Endothelial cell (in vitro differentiated cells): ENCODE measurements at regions not wholly inside any gene's neighbourhood (a gene's known extent, or its start where the extent isn't known, plus 50 kb on each side); places are given as distances from the start of the nearest gene placed in this dataset.

Experiments
- DNase-seq: peaks from one replicate; pipeline ENCODE4 v3.0.0; 2021; ENCODE audit warnings: low spot score
- H3K27ac Mint-ChIP-seq: one replicate; pipeline ENCODE4 v1.8.0; 2021; ENCODE audit warnings: mixed read lengths, inconsistent platforms; ENCODE audit not compliant: unreplicated experiment
- H3K27me3 Mint-ChIP-seq: one replicate; pipeline ENCODE4 v1.8.0; 2021; ENCODE audit warnings: mild to moderate bottlenecking, moderate library complexity, mixed read lengths, inconsistent platforms; ENCODE audit not compliant: unreplicated experiment
- H3K36me3 Mint-ChIP-seq: one replicate; pipeline ENCODE4 v1.8.0; 2021; ENCODE audit warnings: mild to moderate bottlenecking, low read depth, mixed read lengths, inconsistent platforms; ENCODE audit not compliant: unreplicated experiment
- H3K4me1 Mint-ChIP-seq: one replicate; pipeline ENCODE4 v1.8.0; 2021; ENCODE audit warnings: mild to moderate bottlenecking, mixed read lengths, inconsistent platforms; ENCODE audit not compliant: unreplicated experiment
- H3K4me3 Mint-ChIP-seq: one replicate; pipeline ENCODE4 v1.8.0; 2021; ENCODE audit warnings: mild to moderate bottlenecking, mixed read lengths, inconsistent platforms; ENCODE audit not compliant: unreplicated experiment
- H3K9me3 Mint-ChIP-seq: one replicate; pipeline ENCODE4 v1.8.0; 2021; ENCODE audit warnings: mixed read lengths, inconsistent platforms; ENCODE audit not compliant: unreplicated experiment
- TF ChIP-seq, protein P1 (sequence below): fragments of 200-600 bp; sonication (generic); IDR thresholded peaks from one replicate; pipeline ENCODE4 v1.5.0; 2021; ENCODE audit warnings: antibody characterized with exemption; ENCODE audit not compliant: unreplicated experiment

DNA sequence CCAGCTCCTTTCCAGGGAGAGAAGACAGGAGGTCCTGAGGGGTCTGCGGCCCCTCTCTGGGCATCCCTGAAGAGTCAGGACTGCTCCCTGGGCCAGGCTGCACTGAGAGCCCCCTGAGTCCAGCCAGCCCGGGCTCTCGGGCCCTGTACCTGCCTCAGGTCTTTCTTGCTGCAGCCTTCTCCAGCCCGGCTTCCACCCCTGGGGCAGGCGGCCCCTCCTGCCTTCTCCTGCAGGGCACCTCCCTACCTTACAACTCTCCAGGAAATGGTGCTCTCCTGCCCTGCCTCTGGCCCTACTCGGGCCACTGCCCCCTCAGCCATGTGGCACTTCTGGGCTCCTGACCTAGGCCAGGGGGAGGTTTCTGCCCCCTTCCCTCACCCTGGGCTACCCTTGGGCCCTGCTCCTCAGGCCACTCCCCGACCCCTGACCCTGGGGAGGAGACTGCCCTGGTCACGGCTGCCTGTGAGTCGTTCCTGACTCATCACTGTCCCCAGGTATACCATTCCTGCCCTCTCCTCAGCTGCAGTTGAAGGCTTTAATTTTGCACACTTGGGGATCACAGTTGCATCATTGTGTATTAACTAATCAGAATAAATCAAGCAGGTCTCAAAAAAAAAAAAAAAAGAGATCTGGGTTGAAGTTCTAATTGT, 251.1 kb downstream of the NXPE2 start:
- Mint-ChIP-seq H3K9me3 (no peaks in the 10 kb centered on the region), H3K36me3 (no peaks in the 10 kb centered on the region), H3K27me3 (no peaks in the 10 kb centered on the region), H3K4me3 (no peak overlapping the region), H3K4me1 (no peaks in the 10 kb centered on the region), H3K27ac (no peak overlapping the region)
- DNase-seq = no peak
- TF ChIP-seq, protein P1, sequence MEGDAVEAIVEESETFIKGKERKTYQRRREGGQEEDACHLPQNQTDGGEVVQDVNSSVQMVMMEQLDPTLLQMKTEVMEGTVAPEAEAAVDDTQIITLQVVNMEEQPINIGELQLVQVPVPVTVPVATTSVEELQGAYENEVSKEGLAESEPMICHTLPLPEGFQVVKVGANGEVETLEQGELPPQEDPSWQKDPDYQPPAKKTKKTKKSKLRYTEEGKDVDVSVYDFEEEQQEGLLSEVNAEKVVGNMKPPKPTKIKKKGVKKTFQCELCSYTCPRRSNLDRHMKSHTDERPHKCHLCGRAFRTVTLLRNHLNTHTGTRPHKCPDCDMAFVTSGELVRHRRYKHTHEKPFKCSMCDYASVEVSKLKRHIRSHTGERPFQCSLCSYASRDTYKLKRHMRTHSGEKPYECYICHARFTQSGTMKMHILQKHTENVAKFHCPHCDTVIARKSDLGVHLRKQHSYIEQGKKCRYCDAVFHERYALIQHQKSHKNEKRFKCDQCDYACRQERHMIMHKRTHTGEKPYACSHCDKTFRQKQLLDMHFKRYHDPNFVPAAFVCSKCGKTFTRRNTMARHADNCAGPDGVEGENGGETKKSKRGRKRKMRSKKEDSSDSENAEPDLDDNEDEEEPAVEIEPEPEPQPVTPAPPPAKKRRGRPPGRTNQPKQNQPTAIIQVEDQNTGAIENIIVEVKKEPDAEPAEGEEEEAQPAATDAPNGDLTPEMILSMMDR = no peak

DNA sequence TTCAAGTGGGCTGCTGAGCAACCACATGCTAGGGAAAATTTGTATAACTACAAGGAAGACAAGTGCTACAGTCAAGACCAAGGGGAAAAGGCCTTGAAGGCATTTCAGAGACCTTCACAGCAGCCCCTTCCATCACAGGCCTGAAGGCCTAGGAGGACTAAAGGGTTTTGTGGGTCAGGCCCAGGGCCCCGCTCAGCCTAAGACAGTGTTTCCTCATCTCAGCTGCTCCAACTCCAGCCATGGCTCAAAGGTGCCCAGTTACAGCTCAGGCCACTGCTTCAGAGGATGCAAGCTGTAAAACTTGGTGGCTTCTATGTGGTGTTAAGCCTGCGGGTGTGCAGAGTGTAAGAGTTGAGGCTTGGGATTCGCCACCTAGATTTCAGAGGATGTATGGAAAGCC, 260.5 kb downstream of the NXPE2 start:
- H3K4me1 Mint-ChIP-seq = no peaks in the 10 kb centered on the region
- no peaks in the 10 kb centered on the region for H3K27me3 Mint-ChIP-seq
- TF ChIP-seq, protein P1 = no peak
- no peaks in the 10 kb centered on the region for H3K9me3 Mint-ChIP-seq
- DNase-seq = no peak
- no peak overlapping the region for H3K4me3 Mint-ChIP-seq
- H3K27ac Mint-ChIP-seq = no peak overlapping the region
- H3K36me3 Mint-ChIP-seq = peaks cover 4% of the 10 kb centered on the region

DNA sequence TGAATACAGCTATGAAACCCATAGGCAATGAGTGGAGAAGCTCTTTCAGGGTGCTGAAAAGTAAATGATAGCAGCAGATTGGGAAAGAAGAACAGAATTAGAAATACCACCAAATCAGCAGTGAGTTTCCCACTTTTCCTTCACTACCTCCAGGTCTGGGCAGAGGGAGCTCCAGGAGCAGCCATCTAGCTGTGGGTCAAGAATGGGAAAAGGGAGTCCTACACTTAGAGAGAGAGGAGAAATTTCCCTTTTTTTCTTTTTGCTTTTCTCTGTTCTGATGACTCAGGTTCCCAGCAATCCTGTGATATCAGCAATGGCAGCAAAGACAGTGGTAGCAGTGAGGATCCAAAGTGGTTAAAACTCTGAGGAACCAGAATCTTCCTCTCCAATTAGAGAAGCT, 263.9 kb downstream of the NXPE2 start:
- H3K36me3 Mint-ChIP-seq = peaks cover 4% of the 10 kb centered on the region
- H3K9me3 Mint-ChIP-seq = no peaks in the 10 kb centered on the region
- H3K4me3 Mint-ChIP-seq = no peak overlapping the region
- no peaks in the 10 kb centered on the region for H3K4me1 Mint-ChIP-seq
- no peak overlapping the region for H3K27ac Mint-ChIP-seq
- no peaks in the 10 kb centered on the region for H3K27me3 Mint-ChIP-seq
- no peak for DNase-seq
- TF ChIP-seq, protein P1 = no peak

DNA sequence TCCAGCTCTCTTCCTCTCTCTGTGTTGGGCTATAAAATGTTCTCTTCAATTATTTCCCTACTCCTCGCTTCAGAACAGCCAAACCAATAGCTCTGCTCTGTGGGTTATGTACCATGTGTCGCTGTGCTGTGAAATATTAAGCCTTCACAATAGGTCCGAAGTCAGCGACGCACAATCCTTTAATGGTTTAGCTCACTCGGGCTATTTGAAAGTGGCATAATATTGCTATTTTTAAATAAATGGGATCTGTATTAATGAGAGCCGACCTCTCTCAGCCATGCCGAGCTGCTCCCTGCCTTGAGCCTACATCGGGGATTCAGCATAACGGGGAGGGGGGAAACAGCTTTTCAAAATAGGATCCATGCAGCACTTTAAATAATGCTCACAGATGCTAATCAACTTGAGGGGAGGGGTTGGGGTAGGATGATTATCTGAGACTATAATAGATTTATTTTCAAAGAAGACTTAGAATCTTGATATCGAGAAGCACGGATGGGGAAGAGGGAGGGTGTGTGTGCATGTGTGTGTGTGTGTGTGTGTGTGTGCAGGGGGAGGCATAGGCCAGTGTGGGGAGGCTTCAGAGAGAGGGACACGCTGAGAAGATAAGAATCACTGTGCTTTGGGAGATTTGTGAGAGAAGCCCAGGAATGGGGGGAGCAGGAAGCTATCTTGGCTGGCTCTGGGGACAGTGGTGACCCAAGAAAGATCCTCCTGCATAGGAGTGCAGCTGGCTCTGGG, 271.5 kb downstream of the NXPE2 start:
- H3K27me3 Mint-ChIP-seq = no peaks in the 10 kb centered on the region
- no peak overlapping the region for H3K4me3 Mint-ChIP-seq
- H3K4me1 Mint-ChIP-seq = no peaks in the 10 kb centered on the region
- TF ChIP-seq, protein P1 = no peak
- no peaks in the 10 kb centered on the region for H3K9me3 Mint-ChIP-seq
- no peak overlapping the region for H3K27ac Mint-ChIP-seq
- no peaks in the 10 kb centered on the region for H3K36me3 Mint-ChIP-seq
- no peak for DNase-seq

DNA sequence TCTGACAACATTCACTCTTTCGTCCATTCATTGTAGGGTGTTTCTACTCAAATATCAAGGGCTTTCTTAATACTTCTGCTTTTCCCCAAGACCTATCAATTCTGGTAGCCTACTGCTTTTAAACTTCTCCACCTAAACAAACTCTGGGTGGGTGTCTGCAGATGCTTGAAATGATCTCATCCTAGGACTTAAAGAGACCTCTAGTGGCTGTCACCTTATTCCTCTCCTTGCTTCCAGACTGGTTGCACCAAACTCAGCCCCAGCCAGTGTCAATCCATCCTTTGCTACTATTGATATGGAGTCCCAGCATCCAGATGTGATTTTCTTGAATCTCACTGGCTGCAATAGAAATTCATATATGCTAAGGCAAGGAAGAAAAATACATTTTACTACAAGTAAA, 274.7 kb downstream of the NXPE2 start:
- H3K4me3 Mint-ChIP-seq = no peak overlapping the region
- TF ChIP-seq, protein P1 = no peak
- no peak for DNase-seq

More for the DNA sequence above, 274.7 kb downstream of the NXPE2 start:
- no peaks in the 10 kb centered on the region for H3K9me3 Mint-ChIP-seq
- no peaks in the 10 kb centered on the region for H3K4me1 Mint-ChIP-seq
- H3K27ac Mint-ChIP-seq = no peak overlapping the region
- H3K27me3 Mint-ChIP-seq = no peaks in the 10 kb centered on the region
- no peaks in the 10 kb centered on the region for H3K36me3 Mint-ChIP-seq
